ENCODE measurements at regions not wholly inside any gene's neighbourhood (a gene's known extent, or its start where the extent isn't known, plus 50 kb on each side); places are given as distances from the start of the nearest gene placed in this dataset.

DNA sequence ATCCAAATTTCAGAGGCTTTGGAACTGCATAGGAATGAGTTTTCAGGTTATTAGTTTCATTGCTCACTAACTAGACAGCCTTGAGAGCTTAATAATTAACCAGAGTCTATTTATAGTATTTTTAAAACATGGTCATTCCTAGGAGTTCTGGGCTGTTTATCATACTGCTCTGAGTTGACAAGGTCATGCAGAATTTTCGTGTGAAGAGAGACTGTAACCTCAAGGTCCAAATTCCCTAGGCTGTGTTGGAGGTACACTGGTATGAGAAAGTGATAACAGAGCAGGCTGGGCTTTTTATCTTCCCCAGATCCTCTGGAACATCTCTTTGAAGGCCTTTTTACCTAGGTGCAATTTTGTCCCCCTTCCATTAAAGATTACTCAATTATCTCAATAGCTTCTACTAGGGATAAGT lies 736.3 kb downstream of the LTN1 start:
- Histone ChIP-seq H3K27ac (no peak overlapping the region), H3K36me3 (no peaks in the 10 kb centered on the region), H3K4me3 (no peak overlapping the region), H3K27me3 (no peaks in the 10 kb centered on the region), H3K4me1 (peaks cover 8% of the 10 kb centered on the region), H3K9me3 (no peaks in the 10 kb centered on the region)
- 66% methylated on average over 1 of the region's 1 CpG for WGBS
- TF ChIP-seq POLR2A (IDR thresholded peaks at IDR 0.05) (no peak), CTCF (IDR thresholded peaks at IDR 0.05) (no peak), EP300 (IDR thresholded peaks at IDR 0.05) (no peak), POLR2AphosphoS5 (IDR thresholded peaks at IDR 0.05) (no peak)
- DNase-seq (ENCODE audit: low spot score in 2 of 2), result no peak

DNA sequence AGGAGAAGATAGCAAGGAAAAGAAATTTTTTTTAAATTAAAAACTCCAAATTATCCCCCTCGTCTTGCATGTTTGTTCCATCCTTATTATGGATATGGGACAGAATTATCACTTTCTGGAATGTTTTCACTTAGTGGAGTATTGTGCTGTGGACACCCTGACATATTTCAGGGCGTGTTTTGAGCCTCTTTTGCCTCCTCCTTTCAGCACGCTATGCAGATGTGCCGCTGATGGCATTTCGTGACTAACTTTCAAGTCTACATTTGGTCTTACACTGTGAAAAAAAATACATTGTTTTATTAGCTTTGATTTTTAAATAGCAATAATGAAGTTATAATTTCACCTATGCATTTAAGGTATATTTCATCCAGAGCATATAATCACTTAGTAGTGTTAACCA lies 738.7 kb downstream of the LTN1 start:
- H3K4me3 ChIP-seq, result no peak overlapping the region
- no peaks in the 10 kb centered on the region for H3K27me3 ChIP-seq
- H3K36me3 ChIP-seq, result no peaks in the 10 kb centered on the region
- 84% methylated on average over 5 of the region's 5 CpGs for WGBS
- H3K27ac ChIP-seq, result no peak overlapping the region
- no peaks in the 10 kb centered on the region for H3K9me3 ChIP-seq
- H3K4me1 ChIP-seq, result peaks cover 8% of the 10 kb centered on the region
- no peak for TF ChIP-seq EP300 (IDR thresholded peaks at IDR 0.05)
- no peak for TF ChIP-seq POLR2AphosphoS5 (IDR thresholded peaks at IDR 0.05)
- no peak for TF ChIP-seq POLR2A (IDR thresholded peaks at IDR 0.05)
- no peak for TF ChIP-seq CTCF (IDR thresholded peaks at IDR 0.05)
- no peak for DNase-seq (ENCODE audit: low spot score in 2 of 2)

DNA sequence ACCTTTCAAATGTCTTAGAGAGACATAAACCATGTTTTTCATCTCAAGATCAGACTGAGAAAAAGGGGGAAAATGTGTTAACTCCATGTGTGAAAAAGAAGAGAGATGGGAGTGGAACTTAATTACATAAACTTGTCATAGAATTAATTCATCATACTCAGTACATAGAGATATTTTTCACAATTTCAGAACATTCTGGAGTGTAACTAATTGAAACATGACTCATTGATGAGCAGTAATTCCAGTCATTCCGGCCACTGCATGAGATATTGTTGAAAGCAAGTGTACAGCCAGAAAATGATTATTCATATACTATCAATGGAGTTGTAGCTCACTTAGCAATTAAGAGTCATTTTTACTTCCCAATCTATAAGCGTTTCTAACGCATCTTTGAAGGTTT lies 739.3 kb downstream of the LTN1 start:
- Histone ChIP-seq H3K36me3 (no peaks in the 10 kb centered on the region), H3K27me3 (no peaks in the 10 kb centered on the region), H3K4me3 (no peak overlapping the region), H3K4me1 (peaks cover 8% of the 10 kb centered on the region), H3K9me3 (no peaks in the 10 kb centered on the region), H3K27ac (no peak overlapping the region)
- WGBS, result 59% methylated on average over 3 of the region's 3 CpGs
- TF ChIP-seq EP300 (IDR thresholded peaks at IDR 0.05), result no peak
- TF ChIP-seq CTCF (IDR thresholded peaks at IDR 0.05), result no peak
- TF ChIP-seq POLR2A (IDR thresholded peaks at IDR 0.05), result no peak
- TF ChIP-seq POLR2AphosphoS5 (IDR thresholded peaks at IDR 0.05), result no peak
- DNase-seq (ENCODE audit: low spot score in 2 of 2), result no peak

DNA sequence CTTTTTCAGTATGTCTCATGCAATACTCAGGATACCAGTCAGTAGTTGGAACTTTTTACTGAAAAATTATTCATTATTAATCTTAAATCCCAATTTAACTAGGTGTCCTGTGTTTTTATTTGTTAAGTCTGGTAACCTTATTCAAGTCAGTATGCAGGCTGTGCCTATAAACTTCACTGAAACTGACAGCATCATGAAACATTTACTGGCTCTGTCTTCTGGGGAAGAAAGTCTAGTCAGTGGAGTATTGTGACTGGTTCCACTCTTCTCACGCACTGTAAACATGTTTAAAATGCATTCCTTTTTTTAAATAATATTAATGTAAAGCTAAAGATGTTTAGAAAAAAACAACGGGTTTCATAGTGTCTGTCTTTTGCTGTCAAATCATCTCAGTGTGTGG lies 739.7 kb downstream of the LTN1 start:
- H3K27me3 ChIP-seq, result no peaks in the 10 kb centered on the region
- H3K36me3 ChIP-seq, result no peaks in the 10 kb centered on the region
- 57% methylated on average over 2 of the region's 2 CpGs for WGBS
- peaks cover 8% of the 10 kb centered on the region for H3K4me1 ChIP-seq
- DNase-seq (ENCODE audit: low spot score in 2 of 2), result no peak
- no peak overlapping the region for H3K4me3 ChIP-seq
- TF ChIP-seq POLR2AphosphoS5 (IDR thresholded peaks at IDR 0.05) (no peak), CTCF (IDR thresholded peaks at IDR 0.05) (no peak), POLR2A (IDR thresholded peaks at IDR 0.05) (no peak), EP300 (IDR thresholded peaks at IDR 0.05) (no peak)
- no peak overlapping the region for H3K27ac ChIP-seq
- H3K9me3 ChIP-seq, result no peaks in the 10 kb centered on the region

DNA sequence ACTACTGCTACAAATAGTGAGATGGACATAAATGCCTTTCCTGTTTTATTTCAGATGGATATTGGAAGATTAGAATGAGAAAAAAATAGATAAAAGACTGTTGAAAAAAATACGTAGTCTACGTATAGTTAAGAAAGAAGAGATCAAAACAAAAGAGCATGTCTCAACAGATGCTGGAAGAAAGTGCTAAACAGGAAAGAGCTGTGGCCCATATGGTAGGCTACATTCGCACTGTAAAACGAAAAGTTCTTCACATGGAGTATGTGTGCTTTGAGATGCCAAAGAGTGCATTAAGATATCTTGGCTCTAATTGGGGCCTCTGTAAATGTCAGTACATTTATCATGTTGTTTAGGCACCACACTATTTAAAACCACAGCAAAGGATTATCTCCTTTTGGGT lies 741.7 kb downstream of the LTN1 start:
- WGBS, result 74% methylated on average over 4 of the region's 4 CpGs

More for the DNA sequence above, 741.7 kb downstream of the LTN1 start:
- no peak for DNase-seq (ENCODE audit: low spot score in 2 of 2)
- no peak overlapping the region for H3K27ac ChIP-seq
- H3K4me1 ChIP-seq, result no peaks in the 10 kb centered on the region
- H3K27me3 ChIP-seq, result no peaks in the 10 kb centered on the region
- no peak for TF ChIP-seq POLR2A (IDR thresholded peaks at IDR 0.05)
- TF ChIP-seq POLR2AphosphoS5 (IDR thresholded peaks at IDR 0.05), result no peak
- no peak for TF ChIP-seq CTCF (IDR thresholded peaks at IDR 0.05)
- TF ChIP-seq EP300 (IDR thresholded peaks at IDR 0.05), result no peak
- no peaks in the 10 kb centered on the region for H3K9me3 ChIP-seq
- H3K36me3 ChIP-seq, result no peaks in the 10 kb centered on the region
- H3K4me3 ChIP-seq, result no peak overlapping the region

All from suprapubic skin (tissue), 4 donors.